Sigmoid colon (tissue), 6 donors: ENCODE measurements at regions not wholly inside any gene's neighbourhood (a gene's known extent, or its start where the extent isn't known, plus 50 kb on each side); places are given as distances from the start of the nearest gene placed in this dataset.
"Not testable (repeated sequence)": the region's sequence is repeated elsewhere in the genome, so short reads cannot be mapped to it uniquely, and the experiment has no call there.

Experiments used
- DNase-seq: peaks from one replicate; pipeline ENCODE4 v3.0.0-alpha.2; 2019
- H3K27ac ChIP-seq, 4 donors: fragments of 200-600 bp; sonication (generic); one replicate each; pipeline ENCODE4 v1.5.1; 2016 to 2019; ENCODE audit warnings: mild to moderate bottlenecking in 1 of 4
- H3K27me3 ChIP-seq, 3 donors: fragments of 200-600 bp; sonication (generic); one replicate each; pipeline ENCODE4 v1.5.1; 2019; ENCODE audit warnings: mild to moderate bottlenecking in 1 of 3
- H3K36me3 ChIP-seq, 4 donors: fragments of 200-600 bp; sonication (generic); one replicate each; pipeline ENCODE4 v1.5.1; 2016 to 2019
- H3K4me1 ChIP-seq, 4 donors: fragments of 200-600 bp; sonication (generic); one replicate each; pipeline ENCODE4 v1.5.1; 2017 to 2019
- H3K4me3 ChIP-seq, 4 donors: fragments of 200-600 bp; sonication (generic); one replicate each; pipeline ENCODE4 v1.5.1; 2017 to 2019; ENCODE audit warnings: mild to moderate bottlenecking in 2 of 4, moderate library complexity in 1 of 4
- H3K9me3 ChIP-seq, 4 donors: fragments of 200-600 bp in 3 of 4; sonication (generic) in 3 of 4; one replicate each; pipeline versions ENCODE4 v1.5.1 to v1.6.1; 2013 to 2019
- EP300 ChIP-seq, 4 donors: sonication (generic); formaldehyde crosslinking; IDR thresholded peaks; one replicate each; pipeline ENCODE4 v1.6.1; 2017; ENCODE audit warnings: antibody characterized with exemption in 4 of 4
- POLR2A ChIP-seq, 2 donors: fragments of 450-650 bp; IDR thresholded peaks; one replicate each; pipeline ENCODE4 v1.6.1; 2016; ENCODE audit warnings: antibody characterized with exemption in 2 of 2, mild to moderate bottlenecking in 2 of 2, moderate library complexity in 2 of 2
- POLR2AphosphoS5 ChIP-seq, 4 donors: sonication (generic); formaldehyde crosslinking; IDR thresholded peaks; one replicate each; pipeline ENCODE4 v1.6.1; 2017; ENCODE audit warnings: antibody characterized with exemption in 4 of 4
- WGBS, 2 donors: extraction: QIAGEN DNeasy Blood & Tissue Kit; methylation state at CpG; one replicate each; pipeline ENCODE4 v1.1.7; 2013; 5-methylcytosine and 5-hydroxymethylcytosine counted together
- intact Hi-C: fragments of 100-400 bp; cut with DNase I; formaldehyde crosslinking; loops from one replicate; pipeline ENCODE4 v1.15.1; 2023
- TF ChIP-seq, protein P1 (sequence below), 4 experiments: fragments of 450-650 bp in 3 of 4; fragments of 200-600 bp in 1 of 4; IDR thresholded peaks; one replicate each; pipeline ENCODE4 v1.5.1; 2016 to 2019; ENCODE audit warnings: antibody characterized with exemption in 4 of 4, mild to moderate bottlenecking in 3 of 4, moderate library complexity in 2 of 4
- donor health status: healthy with polysubstance abuse.
- donor health status: healthy.

DNA sequence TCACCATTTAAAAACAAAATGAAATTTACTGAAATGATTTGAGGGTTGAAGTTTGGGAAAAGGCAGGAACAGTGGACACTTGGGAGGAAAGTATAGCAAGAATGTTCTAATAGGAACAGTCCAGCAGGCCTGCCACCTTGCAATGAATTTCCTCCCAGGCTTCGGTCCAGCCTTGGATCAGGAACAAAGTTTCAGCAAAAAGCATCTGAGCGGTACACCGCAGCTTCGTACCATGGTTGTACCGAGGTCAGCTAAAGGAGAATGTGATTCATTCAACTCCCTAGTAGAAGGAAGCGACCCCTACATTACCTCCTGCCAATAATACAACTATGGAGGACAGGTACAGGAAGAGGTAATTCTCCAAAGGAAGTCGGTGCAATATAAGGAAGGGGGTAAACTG lies 111.4 kb downstream of the ENC1 start:
- intact Hi-C loops: no loop called here
- H3K27me3 ChIP-seq: no peaks in the 10 kb centered on the region

DNA sequence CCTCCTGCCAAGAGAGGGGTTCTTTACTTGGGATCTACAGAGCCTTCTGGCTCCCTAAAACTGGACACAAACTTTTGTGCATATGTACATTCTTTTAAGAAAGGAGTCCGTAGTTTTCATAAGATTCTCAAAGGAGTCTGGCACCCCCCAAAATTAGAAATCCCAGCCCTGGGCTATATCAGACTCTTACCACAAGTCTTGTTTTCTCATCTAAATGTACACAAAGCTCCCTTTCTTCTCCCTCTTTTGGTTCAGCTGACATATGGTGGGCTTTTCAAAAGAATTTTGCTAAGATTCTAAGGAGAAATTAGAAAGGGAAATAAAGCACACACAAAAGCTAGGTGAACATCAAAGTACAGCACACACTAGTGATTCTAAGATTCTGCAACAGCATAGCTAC lies 114.4 kb downstream of the ENC1 start:
- H3K27me3 ChIP-seq: no peaks in the 10 kb centered on the region
- H3K27ac ChIP-seq: no peak overlapping the region
- no peak for TF ChIP-seq POLR2A (IDR thresholded peaks at IDR 0.05)
- no peak for TF ChIP-seq EP300 (IDR thresholded peaks at IDR 0.05)
- TF ChIP-seq, protein P1, sequence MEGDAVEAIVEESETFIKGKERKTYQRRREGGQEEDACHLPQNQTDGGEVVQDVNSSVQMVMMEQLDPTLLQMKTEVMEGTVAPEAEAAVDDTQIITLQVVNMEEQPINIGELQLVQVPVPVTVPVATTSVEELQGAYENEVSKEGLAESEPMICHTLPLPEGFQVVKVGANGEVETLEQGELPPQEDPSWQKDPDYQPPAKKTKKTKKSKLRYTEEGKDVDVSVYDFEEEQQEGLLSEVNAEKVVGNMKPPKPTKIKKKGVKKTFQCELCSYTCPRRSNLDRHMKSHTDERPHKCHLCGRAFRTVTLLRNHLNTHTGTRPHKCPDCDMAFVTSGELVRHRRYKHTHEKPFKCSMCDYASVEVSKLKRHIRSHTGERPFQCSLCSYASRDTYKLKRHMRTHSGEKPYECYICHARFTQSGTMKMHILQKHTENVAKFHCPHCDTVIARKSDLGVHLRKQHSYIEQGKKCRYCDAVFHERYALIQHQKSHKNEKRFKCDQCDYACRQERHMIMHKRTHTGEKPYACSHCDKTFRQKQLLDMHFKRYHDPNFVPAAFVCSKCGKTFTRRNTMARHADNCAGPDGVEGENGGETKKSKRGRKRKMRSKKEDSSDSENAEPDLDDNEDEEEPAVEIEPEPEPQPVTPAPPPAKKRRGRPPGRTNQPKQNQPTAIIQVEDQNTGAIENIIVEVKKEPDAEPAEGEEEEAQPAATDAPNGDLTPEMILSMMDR (IDR thresholded peaks at IDR 0.05): no peak
- no peak for TF ChIP-seq POLR2AphosphoS5 (IDR thresholded peaks at IDR 0.05)
- no peak for DNase-seq
- no peaks in the 10 kb centered on the region for H3K9me3 ChIP-seq
- no peak overlapping the region for H3K4me3 ChIP-seq
- peaks cover 0 to 5% (median 2%) of the 10 kb centered on the region in 4 donors for H3K4me1 ChIP-seq
- WGBS, 2 donors: 95 to 97% methylated on average over 1 of the region's 1 CpG
- H3K36me3 ChIP-seq: no peaks in the 10 kb centered on the region
- intact Hi-C loops: no loop called here

More for the DNA sequence above, 111.4 kb downstream of the ENC1 start:
- Histone ChIP-seq H3K4me3 (no peak overlapping the region), H3K9me3 (no peaks in the 10 kb centered on the region), H3K4me1 (peaks cover 0 to 5% (median 2%) of the 10 kb centered on the region in 4 donors), H3K36me3 (no peaks in the 10 kb centered on the region), H3K27ac (no peak overlapping the region)
- TF ChIP-seq POLR2AphosphoS5 (IDR thresholded peaks at IDR 0.05): no peak
- no peak for TF ChIP-seq POLR2A (IDR thresholded peaks at IDR 0.05)
- TF ChIP-seq EP300 (IDR thresholded peaks at IDR 0.05): no peak
- TF ChIP-seq, protein P1 (IDR thresholded peaks at IDR 0.05): no peak
- DNase-seq: no peak
- 89 to 90% methylated on average over 7 of the region's 7 CpGs for WGBS, 2 donors

DNA sequence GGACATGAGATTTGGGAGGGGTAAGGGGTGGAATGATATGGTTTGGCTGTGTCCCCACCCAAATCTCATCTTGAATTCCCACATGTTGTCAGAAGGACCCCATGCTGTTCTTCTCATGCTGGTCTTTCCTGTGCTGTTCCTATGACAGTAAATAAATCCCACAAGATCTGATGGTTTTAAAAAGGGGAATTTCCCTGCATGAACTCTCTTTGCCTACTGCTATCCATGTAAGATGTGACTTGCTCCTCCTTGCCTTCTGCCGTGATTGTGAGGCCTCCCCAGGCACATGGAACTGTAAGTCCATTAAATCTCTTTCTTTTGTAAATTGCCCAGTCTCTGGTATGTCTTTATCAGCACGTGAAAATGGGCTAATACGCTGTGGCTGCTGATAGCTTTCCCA lies 115.8 kb downstream of the ENC1 start:
- intact Hi-C loops, DNase-seq, H3K27me3 ChIP-seq, H3K36me3 ChIP-seq, H3K4me1 ChIP-seq, H3K4me3 ChIP-seq, H3K9me3 ChIP-seq, H3K27ac ChIP-seq: not testable (repeated sequence)
- 94% methylated on average over 3 of the region's 3 CpGs for WGBS, 2 donors

DNA sequence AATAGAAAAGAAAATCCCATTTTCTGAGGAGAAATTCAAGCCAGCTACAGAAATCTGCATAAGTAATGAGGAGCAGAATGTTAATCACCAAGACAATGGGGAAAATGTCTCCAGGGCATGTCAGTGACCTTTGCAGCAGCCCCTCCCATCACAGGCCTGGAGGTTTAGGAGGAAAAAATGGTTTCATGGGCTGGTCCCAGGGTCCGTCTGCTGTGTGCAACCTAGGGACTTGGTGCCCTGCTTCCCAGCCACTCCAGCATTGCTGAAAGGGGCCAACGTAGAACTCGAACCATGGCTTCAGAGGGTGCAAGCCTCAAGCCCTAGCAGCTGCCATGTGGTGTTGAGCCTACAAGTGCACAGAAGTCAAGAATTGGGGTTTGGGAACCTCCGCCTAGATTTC lies 116.8 kb downstream of the ENC1 start:
- 94 to 96% methylated on average over 4 of the region's 4 CpGs for WGBS, 2 donors
- H3K4me3 ChIP-seq, intact Hi-C loops, H3K9me3 ChIP-seq, H3K4me1 ChIP-seq, H3K36me3 ChIP-seq, H3K27ac ChIP-seq, DNase-seq, H3K27me3 ChIP-seq: not testable (repeated sequence)

DNA sequence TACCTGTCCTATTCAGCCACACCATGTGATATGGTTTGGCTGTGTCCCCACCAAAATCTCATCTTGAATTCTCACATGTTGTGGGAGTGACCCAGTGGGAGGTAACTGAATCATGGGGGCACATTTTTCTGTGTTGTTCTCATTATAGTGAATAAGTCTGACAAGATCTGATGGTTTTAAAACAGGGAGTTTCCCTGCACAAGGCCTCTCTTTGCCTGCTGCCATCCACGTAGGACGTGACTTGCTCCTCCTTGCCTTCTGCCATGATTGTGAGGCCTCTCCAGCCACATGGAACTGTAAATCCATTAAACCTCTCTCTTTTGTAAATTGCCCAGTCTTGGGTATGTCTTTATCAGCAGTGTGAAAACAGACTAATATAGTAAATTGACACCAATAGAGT lies 117.7 kb downstream of the ENC1 start:
- intact Hi-C loops, H3K27ac ChIP-seq, H3K9me3 ChIP-seq, H3K36me3 ChIP-seq, H3K27me3 ChIP-seq, DNase-seq, H3K4me3 ChIP-seq, H3K4me1 ChIP-seq: not testable (repeated sequence)
- WGBS, 2 donors: 97% methylated on average over 2 of the region's 2 CpGs

DNA sequence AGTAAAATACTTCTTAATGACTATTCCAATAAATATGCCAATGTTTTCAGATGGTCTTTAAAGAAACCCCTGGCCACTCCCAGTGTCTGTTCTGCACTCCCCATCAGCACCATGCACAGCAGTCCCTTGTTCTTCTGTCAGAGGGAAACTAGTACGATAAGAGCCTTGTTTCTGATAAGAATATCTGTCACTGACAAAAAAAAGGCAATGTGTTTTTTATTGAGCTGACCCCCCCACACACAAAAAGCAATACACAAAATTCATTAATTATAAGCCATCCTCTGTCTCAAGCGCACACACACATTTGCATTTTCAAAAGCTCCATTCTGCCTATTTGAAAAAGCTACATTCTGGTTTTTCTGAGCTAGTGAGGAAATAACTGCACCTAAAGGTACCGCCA lies 119.1 kb downstream of the ENC1 start:
- TF ChIP-seq EP300 (IDR thresholded peaks at IDR 0.05): no peak
- TF ChIP-seq, protein P1 (IDR thresholded peaks at IDR 0.05): no peak
- TF ChIP-seq POLR2AphosphoS5 (IDR thresholded peaks at IDR 0.05): no peak
- no peak for TF ChIP-seq POLR2A (IDR thresholded peaks at IDR 0.05)
- no peak for DNase-seq
- WGBS, 2 donors: 64 to 78% methylated on average over 3 of the region's 3 CpGs

More for the DNA sequence above, 119.1 kb downstream of the ENC1 start:
- H3K4me1 ChIP-seq: no peaks in the 10 kb centered on the region
- no peak overlapping the region for H3K27ac ChIP-seq
- H3K9me3 ChIP-seq: no peaks in the 10 kb centered on the region
- no peak overlapping the region for H3K4me3 ChIP-seq
- H3K36me3 ChIP-seq: no peaks in the 10 kb centered on the region
- H3K27me3 ChIP-seq: no peaks in the 10 kb centered on the region
- intact Hi-C loops: no loop called here
